ENCODE measurements at regions not wholly inside any gene's neighbourhood (a gene's known extent, or its start where the extent isn't known, plus 50 kb on each side); places are given as distances from the start of the nearest gene placed in this dataset.

DNA sequence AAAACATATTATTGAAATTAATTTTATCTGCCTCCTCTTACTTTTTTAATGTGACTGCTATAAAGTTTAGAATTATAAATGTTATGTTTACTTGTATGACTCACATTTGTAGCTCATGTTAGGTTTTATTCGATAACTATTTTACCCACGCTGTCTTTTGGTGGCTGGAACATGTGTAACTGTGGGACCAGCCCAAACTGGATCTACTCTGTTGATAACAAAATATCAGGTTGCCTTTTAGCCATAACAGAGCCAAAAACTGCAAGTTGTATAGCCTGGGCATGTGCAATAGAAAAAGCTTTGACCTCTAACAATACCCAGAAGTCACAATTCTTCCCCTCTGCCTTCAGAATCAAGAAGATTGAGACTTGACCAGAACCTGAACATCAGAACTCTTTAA, 356.5 kb downstream of the PRELID2 start:
- TF ChIP-seq RAD21 (IDR thresholded peaks at IDR 0.05; ENCODE audit: low read length) (no peak), CTCF (conservative IDR thresholded peaks at IDR 0.05; ENCODE audit: low read depth, low read length) (no peak), MAZ (IDR thresholded peaks at IDR 0.05; ENCODE audit: borderline replicate concordance, low read depth, low read length) (no peak), POLR2A (IDR thresholded peaks at IDR 0.05; ENCODE audit: low read depth, low read length) (no peak), BHLHE40 (IDR thresholded peaks at IDR 0.05; ENCODE audit: low read depth, low read length) (no peak), FOS (IDR thresholded peaks at IDR 0.05; ENCODE audit: low read depth, low read length) (no peak), CEBPB (IDR thresholded peaks at IDR 0.05; ENCODE audit: low read depth, low read length) (no peak), RFX5 (IDR thresholded peaks at IDR 0.05; ENCODE audit: low read depth, low read length) (no peak), RCOR1 (IDR thresholded peaks at IDR 0.05; ENCODE audit: insufficient replicate concordance, low read length) (no peak), SMC3 (IDR thresholded peaks at IDR 0.05; ENCODE audit: low read depth, low read length) (no peak), NFE2L2 (IDR thresholded peaks at IDR 0.05; ENCODE audit: low read depth, low read length) (no peak), ELK1 (IDR thresholded peaks at IDR 0.05; ENCODE audit: borderline replicate concordance, low read depth, low read length) (no peak)
- TF ChIP-seq, protein P1, sequence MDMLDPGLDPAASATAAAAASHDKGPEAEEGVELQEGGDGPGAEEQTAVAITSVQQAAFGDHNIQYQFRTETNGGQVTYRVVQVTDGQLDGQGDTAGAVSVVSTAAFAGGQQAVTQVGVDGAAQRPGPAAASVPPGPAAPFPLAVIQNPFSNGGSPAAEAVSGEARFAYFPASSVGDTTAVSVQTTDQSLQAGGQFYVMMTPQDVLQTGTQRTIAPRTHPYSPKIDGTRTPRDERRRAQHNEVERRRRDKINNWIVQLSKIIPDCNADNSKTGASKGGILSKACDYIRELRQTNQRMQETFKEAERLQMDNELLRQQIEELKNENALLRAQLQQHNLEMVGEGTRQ (IDR thresholded peaks at IDR 0.05; ENCODE audit: low read depth, low read length) = no peak

Data from IMR-90 (cell line).